Fibroblast of lung (primary cell): ENCODE measurements at regions not wholly inside any gene's neighbourhood (a gene's known extent, or its start where the extent isn't known, plus 50 kb on each side); places are given as distances from the start of the nearest gene placed in this dataset.

Experiments
- EZH2 ChIP-seq: IDR thresholded peaks from 2 replicates; pipeline ENCODE4 v1.5.1; 2012; ENCODE audit warnings: low read length, control low read depth, mild to moderate bottlenecking; ENCODE audit errors: missing control alignments
- TF ChIP-seq, protein P1 (sequence below), 2 donors: IDR thresholded peaks in 1 of 2; conservative IDR thresholded peaks in 1 of 2; 1 replicate in 1 of 2; 2 replicates in 1 of 2; pipeline ENCODE4 v1.5.1; 2011 to 2012; ENCODE audit warnings: low read length in 2 of 2, control low read depth in 1 of 2, inconsistent platforms in 1 of 2, low read depth in 1 of 2, mild to moderate bottlenecking in 1 of 2

DNA sequence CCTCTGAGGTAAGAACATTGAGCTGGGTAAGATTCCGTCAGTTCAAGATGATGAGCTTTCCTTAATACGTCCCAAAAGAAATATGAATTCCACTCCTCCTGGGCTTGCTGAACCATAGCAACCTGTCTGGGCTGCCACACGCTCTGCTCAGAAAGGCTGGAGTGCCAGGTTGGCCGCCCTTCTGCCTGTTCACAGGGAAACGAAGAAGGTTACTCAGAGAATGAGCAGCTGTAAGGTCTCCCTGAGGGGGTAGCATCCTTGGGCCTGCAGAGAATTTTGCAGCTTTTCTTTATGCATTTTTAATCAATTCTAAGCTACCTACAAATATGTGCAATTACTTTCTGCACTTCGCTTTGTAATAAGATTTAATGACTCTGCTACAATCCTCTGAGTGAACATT lies 130.7 kb upstream of the BACE2 start:
- TF ChIP-seq, protein P1, sequence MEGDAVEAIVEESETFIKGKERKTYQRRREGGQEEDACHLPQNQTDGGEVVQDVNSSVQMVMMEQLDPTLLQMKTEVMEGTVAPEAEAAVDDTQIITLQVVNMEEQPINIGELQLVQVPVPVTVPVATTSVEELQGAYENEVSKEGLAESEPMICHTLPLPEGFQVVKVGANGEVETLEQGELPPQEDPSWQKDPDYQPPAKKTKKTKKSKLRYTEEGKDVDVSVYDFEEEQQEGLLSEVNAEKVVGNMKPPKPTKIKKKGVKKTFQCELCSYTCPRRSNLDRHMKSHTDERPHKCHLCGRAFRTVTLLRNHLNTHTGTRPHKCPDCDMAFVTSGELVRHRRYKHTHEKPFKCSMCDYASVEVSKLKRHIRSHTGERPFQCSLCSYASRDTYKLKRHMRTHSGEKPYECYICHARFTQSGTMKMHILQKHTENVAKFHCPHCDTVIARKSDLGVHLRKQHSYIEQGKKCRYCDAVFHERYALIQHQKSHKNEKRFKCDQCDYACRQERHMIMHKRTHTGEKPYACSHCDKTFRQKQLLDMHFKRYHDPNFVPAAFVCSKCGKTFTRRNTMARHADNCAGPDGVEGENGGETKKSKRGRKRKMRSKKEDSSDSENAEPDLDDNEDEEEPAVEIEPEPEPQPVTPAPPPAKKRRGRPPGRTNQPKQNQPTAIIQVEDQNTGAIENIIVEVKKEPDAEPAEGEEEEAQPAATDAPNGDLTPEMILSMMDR (conservative IDR thresholded peaks at IDR 0.05 in 1 of 2, IDR thresholded peaks at IDR 0.05 in 1 of 2; ENCODE audit: low read depth in 1 of 2, low read length in 2 of 2), result no peak
- TF ChIP-seq EZH2, result no peak
